ENCODE measurements at regions not wholly inside any gene's neighbourhood (a gene's known extent, or its start where the extent isn't known, plus 50 kb on each side); places are given as distances from the start of the nearest gene placed in this dataset.

DNA sequence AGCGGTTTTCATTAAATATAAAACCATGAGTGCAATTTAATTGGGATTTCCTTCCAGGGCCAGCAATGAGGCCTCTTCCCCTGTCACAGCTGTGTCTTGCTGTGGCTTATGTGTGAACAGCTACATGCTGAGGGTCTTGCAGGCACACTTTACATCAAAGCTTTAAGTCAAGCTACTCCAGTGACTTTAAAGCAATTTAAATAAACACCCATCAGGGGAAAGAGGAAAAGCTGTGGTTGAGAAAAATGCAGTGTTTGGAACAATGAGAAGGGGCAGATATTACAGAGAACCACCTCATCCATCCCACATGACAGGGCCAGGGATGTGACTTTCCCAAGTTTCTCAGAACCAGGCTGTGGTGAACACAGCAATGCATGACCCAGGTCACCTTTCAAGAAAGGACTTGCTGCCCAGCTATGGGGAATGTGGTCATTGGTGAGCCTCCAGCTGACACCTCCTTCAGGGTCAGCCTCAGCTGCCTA lies 115.9 kb upstream of the LPAR1 start:
- no peaks in the 10 kb centered on the region for H3K9me3 Mint-ChIP-seq
- no peak for DNase-seq
- POLR2A ChIA-PET, result no interaction called here
- no peak overlapping the region for H3K27ac Mint-ChIP-seq
- no peaks in the 10 kb centered on the region for H3K36me3 Mint-ChIP-seq
- H3K27me3 ChIP-seq (replicated peaks in 1 of 2; ENCODE audit: control insufficient read depth in 2 of 2, extremely low read depth in 1 of 2, insufficient read depth in 2 of 2, low read length in 1 of 2), result no peaks in the 10 kb centered on the region
- no peaks in the 10 kb centered on the region for H3K36me3 ChIP-seq (ENCODE audit: control insufficient read depth in 2 of 2, extremely low read depth in 1 of 2, insufficient read depth in 1 of 2, low read length in 1 of 2)
- H3K4me1 Mint-ChIP-seq, result no peaks in the 10 kb centered on the region
- H3K27me3 Mint-ChIP-seq, result no peaks in the 10 kb centered on the region
- CTCF ChIA-PET, result no interaction called here
- no peak for ATAC-seq (replicated peaks in 1 of 4)
- H3K4me1 ChIP-seq (ENCODE audit: control insufficient read depth in 1 of 2, extremely low read depth in 1 of 2, insufficient read depth in 2 of 2, low read length in 2 of 2), result no peaks in the 10 kb centered on the region
- no peaks in the 10 kb centered on the region for H3K9me3 ChIP-seq
- no CpG with 5 or more reads among the region's 1 CpG for WGBS (ENCODE audit: insufficient coverage)
- H3K4me3 Mint-ChIP-seq, result no peak overlapping the region
- H3K27ac ChIP-seq (ENCODE audit: low read length), result no peak overlapping the region
- no peak overlapping the region for H3K4me3 ChIP-seq (ENCODE audit: control insufficient read depth in 1 of 2, extremely low read depth in 1 of 2, low read length in 1 of 2)

DNA sequence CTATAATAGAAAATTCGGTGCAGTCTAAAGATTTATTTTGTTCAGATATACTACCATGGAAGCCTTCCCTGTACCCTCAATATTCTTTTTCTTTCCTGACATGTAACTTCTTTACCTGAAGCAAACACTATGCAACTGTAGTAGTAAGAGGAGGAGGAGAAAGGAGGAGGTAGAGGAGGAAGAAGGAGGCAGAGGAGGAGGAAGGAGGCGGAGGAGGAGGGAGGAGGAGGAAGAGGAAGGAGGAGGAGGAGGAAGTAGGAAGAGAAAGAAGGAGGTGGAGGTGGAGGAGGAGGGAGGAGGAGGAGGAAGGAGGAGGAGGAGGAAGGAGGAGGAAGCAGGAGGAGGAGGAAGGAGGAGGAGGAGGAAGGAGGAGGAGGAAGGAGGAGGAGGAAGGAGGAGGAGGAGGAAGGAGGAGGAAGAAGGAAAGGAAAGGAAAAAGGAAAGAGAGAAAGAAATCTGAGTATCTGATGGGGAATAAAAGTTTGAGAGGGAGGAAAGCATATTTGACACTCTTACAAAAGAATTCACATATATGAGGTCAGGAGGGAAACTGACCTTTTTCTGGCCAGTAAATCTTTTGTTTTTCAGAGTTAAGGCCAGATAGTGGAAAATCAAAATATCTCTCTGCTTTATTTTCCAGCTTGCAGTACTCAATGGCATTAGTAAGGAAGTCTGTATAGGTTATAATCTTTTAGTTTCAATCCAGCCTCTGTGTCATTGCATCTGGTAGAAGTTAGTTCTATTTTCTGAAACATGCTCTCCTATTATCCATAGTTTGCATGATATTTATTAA lies 114.5 kb upstream of the LPAR1 start:
- Histone ChIP-seq H3K9me3 (no peaks in the 10 kb centered on the region), H3K4me1 (ENCODE audit: control insufficient read depth in 1 of 2, extremely low read depth in 1 of 2, insufficient read depth in 2 of 2, low read length in 2 of 2) (no peaks in the 10 kb centered on the region), H3K27me3 (replicated peaks in 1 of 2; ENCODE audit: control insufficient read depth in 2 of 2, extremely low read depth in 1 of 2, insufficient read depth in 2 of 2, low read length in 1 of 2) (no peaks in the 10 kb centered on the region), H3K27ac (ENCODE audit: low read length) (no peak overlapping the region), H3K36me3 (ENCODE audit: control insufficient read depth in 2 of 2, extremely low read depth in 1 of 2, insufficient read depth in 1 of 2, low read length in 1 of 2) (no peaks in the 10 kb centered on the region), H3K4me3 (ENCODE audit: control insufficient read depth in 1 of 2, extremely low read depth in 1 of 2, low read length in 1 of 2) (no peak overlapping the region)
- H3K4me1 Mint-ChIP-seq, result no peaks in the 10 kb centered on the region
- DNase-seq, result no peak
- no peak for ATAC-seq (replicated peaks in 1 of 4)
- POLR2A ChIA-PET, result no interaction called here
- WGBS (ENCODE audit: insufficient coverage), result no CpG with 5 or more reads among the region's 2 CpGs
- no peaks in the 10 kb centered on the region for H3K9me3 Mint-ChIP-seq
- H3K4me3 Mint-ChIP-seq, result no peak overlapping the region
- CTCF ChIA-PET, result no interaction called here
- H3K27ac Mint-ChIP-seq, result no peak overlapping the region
- H3K36me3 Mint-ChIP-seq, result no peaks in the 10 kb centered on the region
- no peaks in the 10 kb centered on the region for H3K27me3 Mint-ChIP-seq

- CTCF ChIA-PET, result no interaction called here
These were observed 113.3 kb upstream of the LPAR1 start for GRCh38 chr9:111151537-111151936.

DNA sequence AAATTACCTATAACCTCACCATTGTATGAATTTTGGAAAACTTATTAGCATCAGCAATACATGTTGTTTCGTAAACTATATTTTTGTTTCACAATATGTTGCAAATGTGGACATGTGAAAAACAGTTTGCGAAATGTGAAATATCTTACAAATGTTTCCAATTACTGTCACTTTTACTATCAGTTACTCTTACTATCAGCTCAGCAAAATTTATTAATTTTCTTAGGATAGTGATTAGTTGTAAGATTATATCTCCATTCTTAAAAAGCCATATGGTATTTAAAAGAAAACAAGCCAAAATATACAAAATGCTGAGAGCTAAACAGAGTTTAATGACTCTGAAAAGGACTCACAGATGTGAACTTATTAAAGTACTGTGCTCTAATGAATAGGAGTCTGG lies 111.9 kb upstream of the LPAR1 start:
- DNase-seq, result no peak
- Mint-ChIP-seq H3K4me1 (no peaks in the 10 kb centered on the region), H3K27ac (no peak overlapping the region), H3K36me3 (no peaks in the 10 kb centered on the region), H3K4me3 (no peak overlapping the region), H3K9me3 (no peaks in the 10 kb centered on the region), H3K27me3 (peaks cover 0 to 7% of the 10 kb centered on the region in 2 donors)
- Histone ChIP-seq H3K9me3 (no peaks in the 10 kb centered on the region), H3K36me3 (ENCODE audit: control insufficient read depth in 2 of 2, extremely low read depth in 1 of 2, insufficient read depth in 1 of 2, low read length in 1 of 2) (no peaks in the 10 kb centered on the region), H3K27me3 (replicated peaks in 1 of 2; ENCODE audit: control insufficient read depth in 2 of 2, extremely low read depth in 1 of 2, insufficient read depth in 2 of 2, low read length in 1 of 2) (no peaks in the 10 kb centered on the region), H3K27ac (ENCODE audit: low read length) (no peak overlapping the region), H3K4me1 (ENCODE audit: control insufficient read depth in 1 of 2, extremely low read depth in 1 of 2, insufficient read depth in 2 of 2, low read length in 2 of 2) (no peaks in the 10 kb centered on the region), H3K4me3 (ENCODE audit: control insufficient read depth in 1 of 2, extremely low read depth in 1 of 2, low read length in 1 of 2) (no peak overlapping the region)
- POLR2A ChIA-PET, result no interaction called here
- no peak for ATAC-seq (replicated peaks in 1 of 4)
- WGBS (ENCODE audit: insufficient coverage), result no CpG with 5 or more reads among the region's 2 CpGs
- CTCF ChIA-PET, result no interaction called here

More at GRCh38 chr9:111151537-111151936, 113.3 kb upstream of the LPAR1 start:
- no peaks in the 10 kb centered on the region for H3K36me3 Mint-ChIP-seq
- POLR2A ChIA-PET, result no interaction called here
- no peaks in the 10 kb centered on the region for H3K9me3 Mint-ChIP-seq
- no peaks in the 10 kb centered on the region for H3K4me1 ChIP-seq (ENCODE audit: control insufficient read depth in 1 of 2, extremely low read depth in 1 of 2, insufficient read depth in 2 of 2, low read length in 2 of 2)
- H3K9me3 ChIP-seq, result no peaks in the 10 kb centered on the region
- H3K4me3 Mint-ChIP-seq, result no peak overlapping the region
- no peak overlapping the region for H3K27ac ChIP-seq (ENCODE audit: low read length)
- no peak overlapping the region for H3K27ac Mint-ChIP-seq
- no peaks in the 10 kb centered on the region for H3K27me3 ChIP-seq (replicated peaks in 1 of 2; ENCODE audit: control insufficient read depth in 2 of 2, extremely low read depth in 1 of 2, insufficient read depth in 2 of 2, low read length in 1 of 2)
- no CpG with 5 or more reads among the region's 1 CpG for WGBS (ENCODE audit: insufficient coverage)
- DNase-seq (no peak), ATAC-seq (replicated peaks in 1 of 4) (no peak)
- no peak overlapping the region for H3K4me3 ChIP-seq (ENCODE audit: control insufficient read depth in 1 of 2, extremely low read depth in 1 of 2, low read length in 1 of 2)
- H3K36me3 ChIP-seq (ENCODE audit: control insufficient read depth in 2 of 2, extremely low read depth in 1 of 2, insufficient read depth in 1 of 2, low read length in 1 of 2), result no peaks in the 10 kb centered on the region
- H3K4me1 Mint-ChIP-seq, result no peaks in the 10 kb centered on the region
- H3K27me3 Mint-ChIP-seq, result peaks cover 0 to 4% of the 10 kb centered on the region in 2 donors

- Histone ChIP-seq H3K9me3 (no peaks in the 10 kb centered on the region), H3K27me3 (replicated peaks in 1 of 2; ENCODE audit: control insufficient read depth in 2 of 2, extremely low read depth in 1 of 2, insufficient read depth in 2 of 2, low read length in 1 of 2) (no peaks in the 10 kb centered on the region), H3K4me3 (ENCODE audit: control insufficient read depth in 1 of 2, extremely low read depth in 1 of 2, low read length in 1 of 2) (no peak overlapping the region), H3K27ac (ENCODE audit: low read length) (no peak overlapping the region), H3K36me3 (ENCODE audit: control insufficient read depth in 2 of 2, extremely low read depth in 1 of 2, insufficient read depth in 1 of 2, low read length in 1 of 2) (no peaks in the 10 kb centered on the region), H3K4me1 (ENCODE audit: control insufficient read depth in 1 of 2, extremely low read depth in 1 of 2, insufficient read depth in 2 of 2, low read length in 2 of 2) (no peaks in the 10 kb centered on the region)
- Mint-ChIP-seq H3K4me1 (no peaks in the 10 kb centered on the region), H3K4me3 (no peak overlapping the region), H3K9me3 (no peaks in the 10 kb centered on the region), H3K27me3 (peaks cover 0 to 7% of the 10 kb centered on the region in 2 donors), H3K36me3 (no peaks in the 10 kb centered on the region), H3K27ac (no peak overlapping the region)
- DNase-seq, result no peak
- CTCF ChIA-PET, result no interaction called here
- WGBS (ENCODE audit: insufficient coverage), result 88% methylated on average over 1 of the region's 5 CpGs
- POLR2A ChIA-PET, result no interaction called here
- ATAC-seq (replicated peaks in 1 of 4), result no peak
These were observed 110.9 kb upstream of the LPAR1 start for GRCh38 chr9:111149018-111149759.

- 33% methylated on average over 1 of the region's 10 CpGs for WGBS (ENCODE audit: insufficient coverage)
- H3K4me1 ChIP-seq (ENCODE audit: control insufficient read depth in 1 of 2, extremely low read depth in 1 of 2, insufficient read depth in 2 of 2, low read length in 2 of 2), result no peaks in the 10 kb centered on the region
- POLR2A ChIA-PET, result no interaction called here
- CTCF ChIA-PET, result no interaction called here
- DNase-seq, result no peak
- no peaks in the 10 kb centered on the region for H3K9me3 Mint-ChIP-seq
- no peak overlapping the region for H3K27ac Mint-ChIP-seq
- H3K27me3 ChIP-seq (replicated peaks in 1 of 2; ENCODE audit: control insufficient read depth in 2 of 2, extremely low read depth in 1 of 2, insufficient read depth in 2 of 2, low read length in 1 of 2), result no peaks in the 10 kb centered on the region
- no peak overlapping the region for H3K4me3 Mint-ChIP-seq
- no peak overlapping the region for H3K4me3 ChIP-seq (ENCODE audit: control insufficient read depth in 1 of 2, extremely low read depth in 1 of 2, low read length in 1 of 2)
- no peaks in the 10 kb centered on the region for H3K4me1 Mint-ChIP-seq
- H3K9me3 ChIP-seq, result no peaks in the 10 kb centered on the region
- H3K36me3 Mint-ChIP-seq, result no peaks in the 10 kb centered on the region
- H3K27me3 Mint-ChIP-seq, result peaks cover 0 to 7% of the 10 kb centered on the region in 2 donors
- H3K36me3 ChIP-seq (ENCODE audit: control insufficient read depth in 2 of 2, extremely low read depth in 1 of 2, insufficient read depth in 1 of 2, low read length in 1 of 2), result no peaks in the 10 kb centered on the region
- ATAC-seq (replicated peaks in 1 of 4), result no peak
- H3K27ac ChIP-seq (ENCODE audit: low read length), result no peak overlapping the region
These were observed 110.1 kb upstream of the LPAR1 start for GRCh38 chr9:111148052-111149017.
